ENCODE measurements at regions not wholly inside any gene's neighbourhood (a gene's known extent, or its start where the extent isn't known, plus 50 kb on each side); places are given as distances from the start of the nearest gene placed in this dataset.

DNA sequence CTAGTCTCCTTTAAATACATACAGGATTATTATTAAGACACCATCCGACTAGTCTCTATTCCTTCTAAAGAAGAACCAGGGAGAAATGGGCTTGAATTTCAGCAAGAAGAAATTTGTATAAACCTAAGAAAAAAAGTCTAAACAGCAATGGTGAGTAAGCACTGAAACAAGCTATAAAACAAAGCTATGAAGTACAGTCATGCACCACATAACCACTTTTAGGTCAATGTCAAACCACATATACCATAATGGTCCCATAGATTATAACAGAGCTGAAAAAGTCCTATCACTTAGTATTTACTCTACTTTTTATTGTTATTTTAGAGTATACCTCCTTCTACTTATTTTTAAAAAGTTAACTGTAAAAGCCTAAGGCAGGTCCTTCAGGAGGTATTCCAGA, 102.0 kb upstream of the NFIB start:
- Histone ChIP-seq H2AFZ (ENCODE audit: low read depth, low read length, poor library complexity, severe bottlenecking) (no peak overlapping the region), H3K4me1 (ENCODE audit: control insufficient read depth in 1 of 2, insufficient read depth in 2 of 2, low read length in 2 of 2) (no peaks in the 10 kb centered on the region), H3K9me3 (ENCODE audit: control insufficient read depth in 1 of 2, insufficient read depth in 1 of 2, low read depth in 1 of 2, low read length in 2 of 2) (no peaks in the 10 kb centered on the region), H3K9ac (ENCODE audit: low read length) (no peak overlapping the region), H3K4me3 (replicated peaks in 1 of 2; ENCODE audit: low read depth in 1 of 2, low read length in 2 of 2) (no peak overlapping the region), H3K27me3 (ENCODE audit: insufficient read depth, low read length) (no peaks in the 10 kb centered on the region), H4K20me1 (ENCODE audit: insufficient read depth) (no peaks in the 10 kb centered on the region), H3K36me3 (ENCODE audit: control insufficient read depth in 1 of 2, insufficient read depth in 2 of 2, low read length in 2 of 2) (no peaks in the 10 kb centered on the region), H3K9me2 (ENCODE audit: insufficient read depth) (no peaks in the 10 kb centered on the region), H3K27ac (ENCODE audit: low read depth, low read length) (no peak overlapping the region), H3K79me2 (ENCODE audit: insufficient read depth, low read length) (no peaks in the 10 kb centered on the region), H3K4me2 (ENCODE audit: low read length) (no peak overlapping the region)
- ATAC-seq, result no peak
- BruUV-seq (replicated peaks), result no TSS peak
- DNase-seq (ENCODE audit: low read depth, low spot score), result no peak
- intact Hi-C loops (cut with micrococcal nuclease), result no loop called here
- CTCF ChIA-PET, result interaction anchor here (1.0 kb wide), 1 partner anchor 11 kb away, joined by 3 read pairs; no protein-coding TSS in a partner anchor
- POLR2A ChIA-PET, result no interaction called here
- RAD21 ChIA-PET (ENCODE audit: low non-redundant PET in 1 of 2, low total read pairs in 2 of 2, uncharacterized antibody in 2 of 2, unreplicated experiment in 2 of 2), result no interaction called here
- TF ChIP-seq FOSL1 (IDR thresholded peaks at IDR 0.05; ENCODE audit: low read depth), result no peak
- TF ChIP-seq SRF (IDR thresholded peaks at IDR 0.05; ENCODE audit: low read depth), result no peak
- TF ChIP-seq YY1 (IDR thresholded peaks at IDR 0.05; ENCODE audit: extremely low read depth, insufficient replicate concordance, low read depth, low read length), result no peak
- no peak for TF ChIP-seq POLR2AphosphoS5 (IDR thresholded peaks at IDR 0.05; ENCODE audit: low read depth, low read length)
- TF ChIP-seq CBX3 (IDR thresholded peaks at IDR 0.05; ENCODE audit: low read depth), result no peak
- TF ChIP-seq, protein P1, sequence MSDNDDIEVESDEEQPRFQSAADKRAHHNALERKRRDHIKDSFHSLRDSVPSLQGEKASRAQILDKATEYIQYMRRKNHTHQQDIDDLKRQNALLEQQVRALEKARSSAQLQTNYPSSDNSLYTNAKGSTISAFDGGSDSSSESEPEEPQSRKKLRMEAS (IDR thresholded peaks at IDR 0.05), result no peak
- TF ChIP-seq, protein P2, sequence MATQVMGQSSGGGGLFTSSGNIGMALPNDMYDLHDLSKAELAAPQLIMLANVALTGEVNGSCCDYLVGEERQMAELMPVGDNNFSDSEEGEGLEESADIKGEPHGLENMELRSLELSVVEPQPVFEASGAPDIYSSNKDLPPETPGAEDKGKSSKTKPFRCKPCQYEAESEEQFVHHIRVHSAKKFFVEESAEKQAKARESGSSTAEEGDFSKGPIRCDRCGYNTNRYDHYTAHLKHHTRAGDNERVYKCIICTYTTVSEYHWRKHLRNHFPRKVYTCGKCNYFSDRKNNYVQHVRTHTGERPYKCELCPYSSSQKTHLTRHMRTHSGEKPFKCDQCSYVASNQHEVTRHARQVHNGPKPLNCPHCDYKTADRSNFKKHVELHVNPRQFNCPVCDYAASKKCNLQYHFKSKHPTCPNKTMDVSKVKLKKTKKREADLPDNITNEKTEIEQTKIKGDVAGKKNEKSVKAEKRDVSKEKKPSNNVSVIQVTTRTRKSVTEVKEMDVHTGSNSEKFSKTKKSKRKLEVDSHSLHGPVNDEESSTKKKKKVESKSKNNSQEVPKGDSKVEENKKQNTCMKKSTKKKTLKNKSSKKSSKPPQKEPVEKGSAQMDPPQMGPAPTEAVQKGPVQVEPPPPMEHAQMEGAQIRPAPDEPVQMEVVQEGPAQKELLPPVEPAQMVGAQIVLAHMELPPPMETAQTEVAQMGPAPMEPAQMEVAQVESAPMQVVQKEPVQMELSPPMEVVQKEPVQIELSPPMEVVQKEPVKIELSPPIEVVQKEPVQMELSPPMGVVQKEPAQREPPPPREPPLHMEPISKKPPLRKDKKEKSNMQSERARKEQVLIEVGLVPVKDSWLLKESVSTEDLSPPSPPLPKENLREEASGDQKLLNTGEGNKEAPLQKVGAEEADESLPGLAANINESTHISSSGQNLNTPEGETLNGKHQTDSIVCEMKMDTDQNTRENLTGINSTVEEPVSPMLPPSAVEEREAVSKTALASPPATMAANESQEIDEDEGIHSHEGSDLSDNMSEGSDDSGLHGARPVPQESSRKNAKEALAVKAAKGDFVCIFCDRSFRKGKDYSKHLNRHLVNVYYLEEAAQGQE (IDR thresholded peaks at IDR 0.05; ENCODE audit: low read depth), result no peak
- no peak for TF ChIP-seq POLR2A (IDR thresholded peaks at IDR 0.05; ENCODE audit: borderline replicate concordance, extremely low read depth, insufficient read depth, insufficient read length)
- no peak for TF ChIP-seq EZH2 (IDR thresholded peaks at IDR 0.05)
- TF ChIP-seq, protein P3, sequence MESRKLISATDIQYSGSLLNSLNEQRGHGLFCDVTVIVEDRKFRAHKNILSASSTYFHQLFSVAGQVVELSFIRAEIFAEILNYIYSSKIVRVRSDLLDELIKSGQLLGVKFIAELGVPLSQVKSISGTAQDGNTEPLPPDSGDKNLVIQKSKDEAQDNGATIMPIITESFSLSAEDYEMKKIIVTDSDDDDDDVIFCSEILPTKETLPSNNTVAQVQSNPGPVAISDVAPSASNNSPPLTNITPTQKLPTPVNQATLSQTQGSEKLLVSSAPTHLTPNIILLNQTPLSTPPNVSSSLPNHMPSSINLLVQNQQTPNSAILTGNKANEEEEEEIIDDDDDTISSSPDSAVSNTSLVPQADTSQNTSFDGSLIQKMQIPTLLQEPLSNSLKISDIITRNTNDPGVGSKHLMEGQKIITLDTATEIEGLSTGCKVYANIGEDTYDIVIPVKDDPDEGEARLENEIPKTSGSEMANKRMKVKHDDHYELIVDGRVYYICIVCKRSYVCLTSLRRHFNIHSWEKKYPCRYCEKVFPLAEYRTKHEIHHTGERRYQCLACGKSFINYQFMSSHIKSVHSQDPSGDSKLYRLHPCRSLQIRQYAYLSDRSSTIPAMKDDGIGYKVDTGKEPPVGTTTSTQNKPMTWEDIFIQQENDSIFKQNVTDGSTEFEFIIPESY (IDR thresholded peaks at IDR 0.05; ENCODE audit: extremely low read depth, insufficient replicate concordance, low read length), result no peak
- no peak for TF ChIP-seq ELF1 (IDR thresholded peaks at IDR 0.05; ENCODE audit: borderline replicate concordance, low read depth)
- no peak for TF ChIP-seq EZH2phosphoT487 (IDR thresholded peaks at IDR 0.05; ENCODE audit: borderline replicate concordance)
- no peak for TF ChIP-seq SP1 (IDR thresholded peaks at IDR 0.05; ENCODE audit: low read depth)
- TF ChIP-seq, protein P4, sequence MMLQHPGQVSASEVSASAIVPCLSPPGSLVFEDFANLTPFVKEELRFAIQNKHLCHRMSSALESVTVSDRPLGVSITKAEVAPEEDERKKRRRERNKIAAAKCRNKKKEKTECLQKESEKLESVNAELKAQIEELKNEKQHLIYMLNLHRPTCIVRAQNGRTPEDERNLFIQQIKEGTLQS (IDR thresholded peaks at IDR 0.05), result no peak
- TF ChIP-seq SIN3A (IDR thresholded peaks at IDR 0.05; ENCODE audit: low read depth), result no peak
- no peak for TF ChIP-seq EGR1 (IDR thresholded peaks at IDR 0.05; ENCODE audit: low read depth)
- TF ChIP-seq ZFX (IDR thresholded peaks at IDR 0.05), result no peak
- no peak for TF ChIP-seq TCF7L2 (IDR thresholded peaks at IDR 0.05; ENCODE audit: borderline replicate concordance, extremely low read depth, insufficient read depth, insufficient read length)
- no peak for TF ChIP-seq CEBPB (IDR thresholded peaks at IDR 0.05; ENCODE audit: low read depth)

All from HCT116 (cell line).